ENCODE measurements at regions not wholly inside any gene's neighbourhood (a gene's known extent, or its start where the extent isn't known, plus 50 kb on each side); places are given as distances from the start of the nearest gene placed in this dataset.

DNA sequence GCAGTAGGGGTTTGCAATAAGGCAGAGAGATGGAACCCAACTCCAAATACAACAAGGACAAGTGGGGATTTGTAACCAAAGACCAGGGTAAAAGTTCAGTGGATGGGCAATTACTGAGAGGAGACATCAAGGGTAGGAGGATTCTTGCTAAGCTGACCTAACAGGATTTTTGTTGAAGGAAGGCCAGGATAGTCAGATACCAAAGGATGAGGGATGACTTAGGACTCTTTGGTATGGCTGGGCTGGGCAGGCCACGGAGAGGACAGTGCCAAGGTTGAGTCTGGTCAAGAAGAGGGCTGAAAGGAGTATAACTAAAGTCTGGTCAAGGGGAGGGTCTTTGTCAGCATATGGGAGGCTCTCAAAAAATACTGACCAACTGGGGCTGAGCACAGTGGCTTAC lies 85.3 kb upstream of the UBE2E2 start:
- CTCF ChIA-PET: no interaction called here
- ATAC-seq: no peak
- Mint-ChIP-seq H3K36me3 (no peaks in the 10 kb centered on the region), H3K27ac (peak overlapping the region; percentile 33; the same call in 1 of the 2 replicates), H3K9me3 (no peaks in the 10 kb centered on the region), H3K4me1 (peaks cover 9% of the 10 kb centered on the region), H3K4me3 (no peak overlapping the region), H3K27me3 (ENCODE audit: low read depth) (no peaks in the 10 kb centered on the region)
- DNase-seq (ENCODE audit: low spot score): no peak
- POLR2A ChIA-PET: no interaction called here
- TF ChIP-seq, protein P1, sequence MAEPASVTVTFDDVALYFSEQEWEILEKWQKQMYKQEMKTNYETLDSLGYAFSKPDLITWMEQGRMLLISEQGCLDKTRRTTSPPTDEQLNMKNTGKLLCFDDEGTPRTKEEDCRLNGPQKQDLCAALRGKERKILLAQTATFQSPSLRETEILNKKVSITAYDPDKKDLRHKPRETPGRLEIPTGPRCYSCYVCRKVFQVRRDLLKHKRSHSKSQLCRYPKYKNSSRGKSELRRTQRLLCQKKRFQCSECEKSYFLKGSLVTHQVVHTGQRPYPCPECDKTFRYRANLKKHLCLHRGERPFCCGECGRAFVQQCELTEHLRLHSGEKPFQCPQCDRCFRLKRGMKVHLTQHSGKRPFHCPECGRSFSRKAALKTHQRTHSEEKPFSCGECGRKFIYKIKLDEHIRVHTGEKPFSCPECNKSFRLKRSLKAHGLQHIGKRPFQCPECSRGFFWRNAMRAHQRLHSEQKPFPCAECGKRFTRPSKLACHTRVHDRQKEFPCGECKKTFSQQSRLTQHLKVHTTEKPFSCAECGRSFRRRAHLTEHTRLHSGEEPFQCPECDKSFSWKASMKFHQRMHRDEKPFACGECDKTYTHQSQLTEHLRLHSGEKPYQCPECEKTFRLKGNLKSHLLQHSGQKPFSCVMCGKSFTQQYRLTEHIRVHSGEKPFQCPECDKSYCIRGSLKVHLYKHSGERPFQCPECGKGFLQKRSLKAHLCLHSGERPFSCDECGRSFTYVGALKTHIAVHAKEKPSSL (CRISPR knock-in tag; conservative IDR thresholded peaks at IDR 0.05): no peak
- TF ChIP-seq ZNF263 (CRISPR knock-in tag; IDR thresholded peaks at IDR 0.05; ENCODE audit: low read depth) (no peak), ZNF219 (CRISPR knock-in tag; IDR thresholded peaks at IDR 0.05; ENCODE audit: borderline replicate concordance) (no peak), MYBL2 (CRISPR knock-in tag; IDR thresholded peaks at IDR 0.05) (no peak), FOXK1 (CRISPR knock-in tag; IDR thresholded peaks at IDR 0.05) (no peak), PRRX2 (CRISPR knock-in tag; IDR thresholded peaks at IDR 0.05) (no peak), FOXJ3 (CRISPR knock-in tag; IDR thresholded peaks at IDR 0.05; ENCODE audit: borderline replicate concordance) (no peak), TEAD4 (CRISPR knock-in tag; IDR thresholded peaks at IDR 0.05) (no peak), ATF1 (CRISPR knock-in tag; IDR thresholded peaks at IDR 0.05) (no peak), ZNF121 (CRISPR knock-in tag; IDR thresholded peaks at IDR 0.05) (no peak), ZNF232 (CRISPR knock-in tag; IDR thresholded peaks at IDR 0.05) (no peak)
- TF ChIP-seq, protein P2, sequence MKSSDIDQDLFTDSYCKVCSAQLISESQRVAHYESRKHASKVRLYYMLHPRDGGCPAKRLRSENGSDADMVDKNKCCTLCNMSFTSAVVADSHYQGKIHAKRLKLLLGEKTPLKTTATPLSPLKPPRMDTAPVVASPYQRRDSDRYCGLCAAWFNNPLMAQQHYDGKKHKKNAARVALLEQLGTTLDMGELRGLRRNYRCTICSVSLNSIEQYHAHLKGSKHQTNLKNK (CRISPR knock-in tag; IDR thresholded peaks at IDR 0.05): no peak
- TF ChIP-seq, protein P3, sequence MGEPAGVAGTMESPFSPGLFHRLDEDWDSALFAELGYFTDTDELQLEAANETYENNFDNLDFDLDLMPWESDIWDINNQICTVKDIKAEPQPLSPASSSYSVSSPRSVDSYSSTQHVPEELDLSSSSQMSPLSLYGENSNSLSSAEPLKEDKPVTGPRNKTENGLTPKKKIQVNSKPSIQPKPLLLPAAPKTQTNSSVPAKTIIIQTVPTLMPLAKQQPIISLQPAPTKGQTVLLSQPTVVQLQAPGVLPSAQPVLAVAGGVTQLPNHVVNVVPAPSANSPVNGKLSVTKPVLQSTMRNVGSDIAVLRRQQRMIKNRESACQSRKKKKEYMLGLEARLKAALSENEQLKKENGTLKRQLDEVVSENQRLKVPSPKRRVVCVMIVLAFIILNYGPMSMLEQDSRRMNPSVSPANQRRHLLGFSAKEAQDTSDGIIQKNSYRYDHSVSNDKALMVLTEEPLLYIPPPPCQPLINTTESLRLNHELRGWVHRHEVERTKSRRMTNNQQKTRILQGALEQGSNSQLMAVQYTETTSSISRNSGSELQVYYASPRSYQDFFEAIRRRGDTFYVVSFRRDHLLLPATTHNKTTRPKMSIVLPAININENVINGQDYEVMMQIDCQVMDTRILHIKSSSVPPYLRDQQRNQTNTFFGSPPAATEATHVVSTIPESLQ (CRISPR knock-in tag; IDR thresholded peaks at IDR 0.05): no peak
- TF ChIP-seq, protein P4, sequence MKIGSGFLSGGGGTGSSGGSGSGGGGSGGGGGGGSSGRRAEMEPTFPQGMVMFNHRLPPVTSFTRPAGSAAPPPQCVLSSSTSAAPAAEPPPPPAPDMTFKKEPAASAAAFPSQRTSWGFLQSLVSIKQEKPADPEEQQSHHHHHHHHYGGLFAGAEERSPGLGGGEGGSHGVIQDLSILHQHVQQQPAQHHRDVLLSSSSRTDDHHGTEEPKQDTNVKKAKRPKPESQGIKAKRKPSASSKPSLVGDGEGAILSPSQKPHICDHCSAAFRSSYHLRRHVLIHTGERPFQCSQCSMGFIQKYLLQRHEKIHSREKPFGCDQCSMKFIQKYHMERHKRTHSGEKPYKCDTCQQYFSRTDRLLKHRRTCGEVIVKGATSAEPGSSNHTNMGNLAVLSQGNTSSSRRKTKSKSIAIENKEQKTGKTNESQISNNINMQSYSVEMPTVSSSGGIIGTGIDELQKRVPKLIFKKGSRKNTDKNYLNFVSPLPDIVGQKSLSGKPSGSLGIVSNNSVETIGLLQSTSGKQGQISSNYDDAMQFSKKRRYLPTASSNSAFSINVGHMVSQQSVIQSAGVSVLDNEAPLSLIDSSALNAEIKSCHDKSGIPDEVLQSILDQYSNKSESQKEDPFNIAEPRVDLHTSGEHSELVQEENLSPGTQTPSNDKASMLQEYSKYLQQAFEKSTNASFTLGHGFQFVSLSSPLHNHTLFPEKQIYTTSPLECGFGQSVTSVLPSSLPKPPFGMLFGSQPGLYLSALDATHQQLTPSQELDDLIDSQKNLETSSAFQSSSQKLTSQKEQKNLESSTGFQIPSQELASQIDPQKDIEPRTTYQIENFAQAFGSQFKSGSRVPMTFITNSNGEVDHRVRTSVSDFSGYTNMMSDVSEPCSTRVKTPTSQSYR (CRISPR knock-in tag; IDR thresholded peaks at IDR 0.05): no peak

DNA sequence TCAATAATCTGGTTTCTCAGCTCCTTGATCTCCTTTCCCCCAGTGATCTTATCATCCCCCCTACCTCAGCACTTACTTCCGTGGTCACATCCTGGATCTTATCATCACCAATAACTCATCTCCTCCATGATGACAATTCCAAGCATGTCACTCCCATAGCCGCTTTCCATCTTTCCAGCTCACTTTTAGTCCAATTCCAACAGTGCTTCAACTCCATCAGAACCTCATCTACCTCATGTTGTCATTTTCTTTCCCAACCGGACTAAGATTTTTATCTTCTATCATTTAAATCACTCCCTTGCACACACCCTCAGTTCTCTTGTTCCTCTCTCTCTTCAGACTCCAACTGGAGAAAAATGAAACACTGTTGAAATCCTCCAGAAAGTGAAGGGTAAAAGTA lies 75.9 kb upstream of the UBE2E2 start:
- H3K4me3 Mint-ChIP-seq: no peak overlapping the region
- TF ChIP-seq NR2C2 (CRISPR knock-in tag; IDR thresholded peaks at IDR 0.05) (no peak), ZNF263 (CRISPR knock-in tag; IDR thresholded peaks at IDR 0.05; ENCODE audit: low read depth) (no peak)
- TF ChIP-seq, protein P5, sequence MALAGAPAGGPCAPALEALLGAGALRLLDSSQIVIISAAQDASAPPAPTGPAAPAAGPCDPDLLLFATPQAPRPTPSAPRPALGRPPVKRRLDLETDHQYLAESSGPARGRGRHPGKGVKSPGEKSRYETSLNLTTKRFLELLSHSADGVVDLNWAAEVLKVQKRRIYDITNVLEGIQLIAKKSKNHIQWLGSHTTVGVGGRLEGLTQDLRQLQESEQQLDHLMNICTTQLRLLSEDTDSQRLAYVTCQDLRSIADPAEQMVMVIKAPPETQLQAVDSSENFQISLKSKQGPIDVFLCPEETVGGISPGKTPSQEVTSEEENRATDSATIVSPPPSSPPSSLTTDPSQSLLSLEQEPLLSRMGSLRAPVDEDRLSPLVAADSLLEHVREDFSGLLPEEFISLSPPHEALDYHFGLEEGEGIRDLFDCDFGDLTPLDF (CRISPR knock-in tag; IDR thresholded peaks at IDR 0.05): no peak
- ATAC-seq (no peak), DNase-seq (ENCODE audit: low spot score) (no peak)
- H3K9me3 Mint-ChIP-seq: 0 out of 2 replicates have a peak, but pooled peaks cover 3% of the 10 kb centered on the region
- no peaks in the 10 kb centered on the region for H3K4me1 Mint-ChIP-seq
- H3K27ac Mint-ChIP-seq: no peak overlapping the region
- no peaks in the 10 kb centered on the region; the same call in 1 of the 2 replicates for H3K27me3 Mint-ChIP-seq (ENCODE audit: low read depth)
- ChIA-PET CTCF (no interaction called here), POLR2A (no interaction called here)
- no peaks in the 10 kb centered on the region for H3K36me3 Mint-ChIP-seq

Data from WTC11 (cell line).